Heart left ventricle (tissue), 13 donors: ENCODE measurements at regions not wholly inside any gene's neighbourhood (a gene's known extent, or its start where the extent isn't known, plus 50 kb on each side); places are given as distances from the start of the nearest gene placed in this dataset.

Experiments
- CTCF ChIP-seq, 12 donors: fragments of 200-600 bp; sonication (generic) in 4 of 12; IDR thresholded peaks; one replicate each; pipeline versions ENCODE4 v1.5.0 to v1.8.0; 2018 to 2022; ENCODE audit warnings: antibody characterized with exemption in 12 of 12, mild to moderate bottlenecking in 5 of 12
- POLR2A ChIP-seq, 2 donors: fragments of 450-650 bp; IDR thresholded peaks; one replicate each; pipeline ENCODE4 v1.6.1; 2017; ENCODE audit warnings: antibody characterized with exemption in 2 of 2, mild to moderate bottlenecking in 2 of 2, moderate library complexity in 2 of 2
- donor health status: ischemic (EF 13 %, LVEDD 7.1; RV severe dilation, severe dysfunction).
- donor health status: DM: no; HTN: yes; CAD: no.
- donor health status: DM: no; HTN: no; CAD: no.
- donor health status: ischemic (EF 25% LVEDD 6.9; RV normal size, moderate dysfunction).
- donor health status: ischemic (EF 25% LVEDD 5.7; RV mildly dilated, moderate dysfunction).
- donor health status: ischemic (EF 35%, LVEDD 5.7; RV mildly dilated, moderate dysfunction).
- donor health status: nonischemic (EF 11% LVEDD 7.7; RV severe dilation, severe dysfunction).
- donor health status: DM: yes; HTN: yes; CAD: no.
- donor health status: PGD.
- donor health status: ischemic (EF 29% LVEDD 5.4; RV normal size, mild dysfunction).
- donor health status: nonischemic (EF 23%, LVEDD 6.1; RV moderate dilation, normal function).

- TF ChIP-seq CTCF (IDR thresholded peaks at IDR 0.05) (no peak), POLR2A (IDR thresholded peaks at IDR 0.05) (no peak)
Measured at GRCh38 chr4:31026256-31026655, 306.1 kb downstream of the PCDH7 start.
